ENCODE measurements at regions not wholly inside any gene's neighbourhood (a gene's known extent, or its start where the extent isn't known, plus 50 kb on each side); places are given as distances from the start of the nearest gene placed in this dataset.
"Not testable (repeated sequence)": the region's sequence is repeated elsewhere in the genome, so short reads cannot be mapped to it uniquely, and the experiment has no call there.

- Histone ChIP-seq H3K27me3 (no peaks in the 10 kb centered on the region), H3K36me3 (no peaks in the 10 kb centered on the region), H3K9ac (no peak overlapping the region), H3K4me3 (no peak overlapping the region), H3K9me3 (no peaks in the 10 kb centered on the region), H4K20me1 (no peaks in the 10 kb centered on the region), H3K27ac (no peak overlapping the region), H3K4me1 (peaks cover 8% of the 10 kb centered on the region; the same call in 1 of the 2 replicates), H3K4me2 (no peak overlapping the region)
- TF ChIP-seq Cebpa-rat (IDR thresholded peaks at IDR 0.05), result no peak
Observed at GRCh38 chr7:27032839-27033238, 63.0 kb downstream of the HOXA1 start.

DNA sequence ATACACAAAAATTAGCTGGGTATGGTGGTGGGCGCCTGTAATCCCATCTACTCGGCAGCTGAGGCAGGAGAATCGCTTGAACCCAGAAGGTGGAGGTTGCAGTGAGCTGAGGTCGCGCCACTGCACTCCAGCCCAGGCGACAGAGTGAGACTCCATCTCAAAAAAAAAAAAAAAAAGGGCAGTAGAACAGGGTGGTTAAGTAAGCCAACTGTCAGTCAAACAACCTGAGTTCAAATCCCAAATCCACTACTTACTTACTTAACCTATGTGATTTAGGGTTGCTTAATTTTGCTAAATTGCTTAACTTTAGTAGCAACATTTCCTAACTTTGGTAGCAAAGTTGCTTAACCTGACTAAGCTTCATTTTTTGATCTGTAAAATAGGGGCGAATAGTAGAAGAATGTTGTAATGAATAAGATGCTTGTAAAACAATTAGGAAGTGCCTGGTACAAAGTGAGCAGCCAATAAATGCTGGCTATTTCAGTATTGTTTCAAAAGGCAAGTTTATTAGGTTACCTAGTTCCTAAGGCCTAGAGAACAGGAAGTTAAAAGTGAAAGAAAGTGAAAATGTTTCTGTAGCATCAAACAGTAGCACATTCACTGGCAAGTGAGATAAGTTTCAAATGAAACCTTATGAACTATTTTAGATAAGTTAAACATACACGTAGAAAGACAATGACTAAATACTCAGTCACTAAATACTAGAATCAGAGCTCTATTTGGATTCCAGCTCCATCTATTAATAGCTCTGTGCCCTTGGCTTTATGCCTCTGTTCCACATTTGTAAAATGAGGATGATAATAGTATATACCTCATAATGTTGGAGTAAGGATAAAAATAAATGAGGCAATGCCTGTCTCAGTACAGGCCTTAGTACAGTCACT is 64.3 kb downstream of the HOXA1 start:
- Histone ChIP-seq H3K4me2 (peak overlapping the region; percentile 31), H4K20me1 (no peaks in the 10 kb centered on the region), H3K9ac (no peak overlapping the region), H3K4me1 (peaks cover 8% of the 10 kb centered on the region; the same call in 1 of the 2 replicates), H3K27me3 (no peaks in the 10 kb centered on the region), H3K9me3 (no peaks in the 10 kb centered on the region), H3K27ac (no peak overlapping the region), H3K4me3 (no peak overlapping the region), H3K36me3 (no peaks in the 10 kb centered on the region)
- TF ChIP-seq Cebpa-rat (IDR thresholded peaks at IDR 0.05), result no peak

- Histone ChIP-seq H3K4me1 (peaks cover 8% of the 10 kb centered on the region; the same call in 1 of the 2 replicates), H3K4me2 (no peak overlapping the region), H3K36me3 (no peaks in the 10 kb centered on the region), H3K9ac (no peak overlapping the region), H3K27ac (no peak overlapping the region), H3K9me3 (no peaks in the 10 kb centered on the region), H4K20me1 (no peaks in the 10 kb centered on the region), H3K4me3 (no peak overlapping the region), H3K27me3 (no peaks in the 10 kb centered on the region)
- TF ChIP-seq Cebpa-rat (IDR thresholded peaks at IDR 0.05), result no peak
Observed at GRCh38 chr7:27030393-27031050, 65.3 kb downstream of the HOXA1 start.

DNA sequence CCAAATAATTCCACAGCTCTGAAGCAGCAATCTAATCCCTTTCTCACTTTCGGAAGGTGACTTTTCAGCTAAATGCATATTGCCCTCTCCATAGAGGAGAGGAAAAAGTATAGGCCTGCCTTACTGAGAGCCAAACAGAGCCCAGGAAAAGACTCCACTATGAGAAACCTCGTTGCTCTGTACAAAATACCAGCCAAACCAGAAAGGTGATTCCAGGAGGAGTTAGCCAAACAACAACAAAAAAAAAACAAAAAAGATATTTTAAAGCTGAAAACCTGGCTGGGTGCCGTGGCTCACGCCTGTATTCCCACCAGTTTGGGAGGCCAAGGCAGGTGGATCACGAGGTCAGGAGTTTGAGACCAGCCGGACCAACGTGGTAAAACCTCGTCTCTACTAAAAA is 70.5 kb downstream of the HOXA1 start:
- H3K27me3 ChIP-seq, result no peaks in the 10 kb centered on the region
- no peak overlapping the region for H3K9ac ChIP-seq
- no peaks in the 10 kb centered on the region for H4K20me1 ChIP-seq
- no peaks in the 10 kb centered on the region for H3K4me1 ChIP-seq
- peaks cover 5% of the 10 kb centered on the region for H3K9me3 ChIP-seq
- no peak overlapping the region for H3K27ac ChIP-seq
- no peak overlapping the region for H3K4me3 ChIP-seq
- H3K4me2 ChIP-seq, result no peak overlapping the region
- H3K36me3 ChIP-seq, result no peaks in the 10 kb centered on the region
- no peak for TF ChIP-seq Cebpa-rat (IDR thresholded peaks at IDR 0.05)

- no peak overlapping the region for H3K27ac ChIP-seq
- no peaks in the 10 kb centered on the region for H3K27me3 ChIP-seq
- no peak for TF ChIP-seq Cebpa-rat (IDR thresholded peaks at IDR 0.05)
- no peaks in the 10 kb centered on the region for H4K20me1 ChIP-seq
- no peak overlapping the region for H3K4me3 ChIP-seq
- no peaks in the 10 kb centered on the region for H3K36me3 ChIP-seq
- H3K4me1 ChIP-seq, result no peaks in the 10 kb centered on the region
- H3K9ac ChIP-seq, result no peak overlapping the region
- no peak overlapping the region for H3K4me2 ChIP-seq
- peaks cover 50% of the 10 kb centered on the region for H3K9me3 ChIP-seq
Observed at GRCh38 chr7:27010068-27010467, 85.7 kb downstream of the HOXA1 start.

GRCh38 chr7:27000496-27000895 is 95.3 kb downstream of the HOXA1 start:
- Histone ChIP-seq H3K36me3 (no peaks in the 10 kb centered on the region), H3K9me3 (peaks cover 41% of the 10 kb centered on the region), H3K9ac (no peak overlapping the region), H3K4me1 (no peaks in the 10 kb centered on the region), H4K20me1 (no peaks in the 10 kb centered on the region), H3K27me3 (no peaks in the 10 kb centered on the region), H3K27ac (no peak overlapping the region), H3K4me3 (no peak overlapping the region), H3K4me2 (no peak overlapping the region)
- TF ChIP-seq Cebpa-rat (IDR thresholded peaks at IDR 0.05), result no peak

GRCh38 chr7:26998284-26998683 is 97.5 kb downstream of the HOXA1 start:
- H3K9ac ChIP-seq, H3K4me2 ChIP-seq, H3K4me3 ChIP-seq, H3K4me1 ChIP-seq, H4K20me1 ChIP-seq, H3K27ac ChIP-seq, H3K27me3 ChIP-seq, H3K36me3 ChIP-seq: not testable (repeated sequence)
- peaks cover 41% of the 10 kb centered on the region for H3K9me3 ChIP-seq

DNA sequence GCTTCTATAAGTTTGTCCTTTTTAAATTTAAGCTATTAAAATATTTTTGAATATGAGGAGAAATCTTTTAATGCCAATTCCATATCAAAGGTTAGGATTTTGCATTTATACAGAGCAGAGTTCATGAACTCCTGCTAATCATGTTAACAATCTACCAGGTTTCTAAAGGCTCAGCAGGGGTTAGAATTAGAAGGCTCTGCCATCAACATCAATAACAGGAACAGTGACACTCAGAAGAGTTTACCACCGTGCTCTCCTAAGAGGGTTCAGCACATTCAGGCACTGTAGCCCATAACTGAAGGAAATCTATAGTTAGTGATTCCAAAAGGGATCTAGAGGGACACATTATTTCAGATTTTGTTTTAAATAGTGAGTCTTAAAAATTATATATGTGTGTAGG is 100.1 kb downstream of the HOXA1 start:
- no peaks in the 10 kb centered on the region for H4K20me1 ChIP-seq
- peaks cover 27% of the 10 kb centered on the region for H3K9me3 ChIP-seq
- no peaks in the 10 kb centered on the region for H3K36me3 ChIP-seq
- H3K4me1 ChIP-seq, result no peaks in the 10 kb centered on the region
- no peak overlapping the region for H3K4me3 ChIP-seq
- no peak overlapping the region for H3K27ac ChIP-seq
- no peak overlapping the region for H3K4me2 ChIP-seq
- no peak for TF ChIP-seq Cebpa-rat (IDR thresholded peaks at IDR 0.05)
- no peak overlapping the region for H3K9ac ChIP-seq
- H3K27me3 ChIP-seq, result no peaks in the 10 kb centered on the region

- Histone ChIP-seq H3K9ac (no peak overlapping the region), H4K20me1 (no peaks in the 10 kb centered on the region), H3K4me2 (no peak overlapping the region), H3K9me3 (peaks cover 19% of the 10 kb centered on the region), H3K27ac (no peak overlapping the region), H3K27me3 (no peaks in the 10 kb centered on the region), H3K36me3 (no peaks in the 10 kb centered on the region), H3K4me3 (no peak overlapping the region), H3K4me1 (no peaks in the 10 kb centered on the region)
- TF ChIP-seq Cebpa-rat (IDR thresholded peaks at IDR 0.05), result no peak
Observed at GRCh38 chr7:26993816-26994810, 101.7 kb downstream of the HOXA1 start.

Data from BLaER1 (cell line).